Neural cell (in vitro differentiated cells): ENCODE measurements at regions not wholly inside any gene's neighbourhood (a gene's known extent, or its start where the extent isn't known, plus 50 kb on each side); places are given as distances from the start of the nearest gene placed in this dataset.
"Not testable (repeated sequence)": the region's sequence is repeated elsewhere in the genome, so short reads cannot be mapped to it uniquely, and the experiment has no call there.

ENCODE experiments used
- H2AFZ ChIP-seq: fragments of 200-600, 300-800 bp; sonication (generic), shearing (Covaris generic); 2 replicates; pipeline ENCODE4 v1.6.0; 2014; ENCODE audit warnings: low read depth, mild to moderate bottlenecking, antibody characterized with exemption, low read length, moderate library complexity
- H3F3A ChIP-seq: fragments of 200-600 bp; shearing (Covaris generic); 2 replicates; pipeline ENCODE4 v1.6.1; 2016; ENCODE audit warnings: mild to moderate bottlenecking, moderate library complexity, mixed read lengths, antibody characterized with exemption, low read length; ENCODE audit not compliant: insufficient read depth, poor library complexity, severe bottlenecking
- H3K27ac ChIP-seq: fragments of 200-600, 300-800 bp; sonication (generic), shearing (Covaris generic); 2 replicates; pipeline ENCODE4 v1.5.1; 2014; ENCODE audit warnings: mild to moderate bottlenecking, low read length, moderate library complexity
- H3K27me3 ChIP-seq: fragments of 300-800, 200-600 bp; sonication (generic), shearing (Covaris generic); 2 replicates; pipeline ENCODE4 v1.6.0; 2014; ENCODE audit warnings: mild to moderate bottlenecking, low read depth, low read length, moderate library complexity; ENCODE audit not compliant: insufficient read depth
- H3K36me3 ChIP-seq: fragments of 300-800, 200-600 bp; sonication (generic), shearing (Covaris generic); 2 replicates; pipeline ENCODE4 v1.5.1; 2014; ENCODE audit warnings: mild to moderate bottlenecking, antibody characterized with exemption, low read length, moderate library complexity; ENCODE audit not compliant: insufficient read depth
- H3K4me2 ChIP-seq: fragments of 300-800, 200-600 bp; sonication (generic), shearing (Covaris generic); 2 replicates; pipeline ENCODE4 v1.6.0; 2014; ENCODE audit warnings: mild to moderate bottlenecking, low read length
- H3K4me3 ChIP-seq: fragments of 300-800, 200-600 bp; sonication (generic), shearing (Covaris generic); 2 replicates; pipeline ENCODE4 v1.5.1; 2014; ENCODE audit warnings: mild to moderate bottlenecking, low read length, moderate library complexity
- H3K79me2 ChIP-seq: fragments of 200-600 bp; shearing (Covaris generic); replicated peaks from 2 replicates; pipeline ENCODE4 v1.6.0; 2014; ENCODE audit warnings: mild to moderate bottlenecking, low read length, moderate library complexity; ENCODE audit not compliant: insufficient read depth
- H3K9ac ChIP-seq: fragments of 300-800, 200-600 bp; sonication (generic), shearing (Covaris generic); 2 replicates; pipeline ENCODE4 v1.6.1; 2016; ENCODE audit warnings: mild to moderate bottlenecking, low read length, mixed read lengths
- H3K9me2 ChIP-seq: fragments of 200-600 bp; shearing (Covaris generic); 2 replicates; pipeline ENCODE4 v1.6.1; 2016; ENCODE audit warnings: mild to moderate bottlenecking, low read length, mixed read lengths; ENCODE audit not compliant: insufficient read depth
- H3K9me3 ChIP-seq: fragments of 200-600, 300-800 bp; sonication (generic), shearing (Covaris generic); 2 replicates; pipeline ENCODE4 v1.6.1; 2016; ENCODE audit warnings: mild to moderate bottlenecking, mixed run types, low read length, moderate library complexity, mixed read lengths
- H4K20me1 ChIP-seq: fragments of 200-600 bp; shearing (Covaris generic); 2 replicates; pipeline ENCODE4 v1.6.1; 2016; ENCODE audit warnings: mild to moderate bottlenecking, mixed run types; ENCODE audit not compliant: insufficient read depth
- MXI1 ChIP-seq: fragments of 450-650 bp; conservative IDR thresholded peaks from 2 replicates; pipeline ENCODE4 v1.6.1; 2014; ENCODE audit warnings: antibody characterized with exemption, mild to moderate bottlenecking; ENCODE audit not compliant: poor library complexity, severe bottlenecking

DNA sequence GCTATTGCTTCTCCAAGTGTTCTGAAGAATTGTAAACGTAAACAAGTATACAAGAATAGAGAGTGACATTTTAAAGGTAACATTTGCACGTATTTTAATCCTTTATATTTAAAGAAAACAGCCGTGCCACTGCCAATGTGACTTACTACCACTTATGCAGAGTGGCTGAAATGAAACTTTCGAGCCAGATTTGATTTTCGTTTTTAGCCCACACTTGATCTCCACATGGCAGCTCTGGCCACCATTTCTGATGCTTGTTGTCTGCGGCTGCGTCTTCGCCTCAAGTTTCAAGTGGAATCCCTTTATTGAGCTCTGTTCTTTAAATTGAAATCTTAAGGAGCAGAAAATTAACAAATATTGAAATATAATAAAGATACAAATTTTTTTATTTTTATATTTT is 70.0 kb downstream of the ELAPOR2 start:
- Histone ChIP-seq H3K4me3 (no peak overlapping the region), H2AFZ (no peak overlapping the region), H3K9ac (no peak overlapping the region), H3K4me2 (no peak overlapping the region), H3K27me3 (no peaks in the 10 kb centered on the region), H3K9me3 (no peaks in the 10 kb centered on the region), H3K36me3 (no peaks in the 10 kb centered on the region), H3K79me2 (peaks cover 10% of the 10 kb centered on the region), H3K27ac (no peak overlapping the region), H4K20me1 (no peaks in the 10 kb centered on the region), H3K9me2 (no peaks in the 10 kb centered on the region), H3F3A (no peaks in the 10 kb centered on the region)
- TF ChIP-seq MXI1, result no peak

DNA sequence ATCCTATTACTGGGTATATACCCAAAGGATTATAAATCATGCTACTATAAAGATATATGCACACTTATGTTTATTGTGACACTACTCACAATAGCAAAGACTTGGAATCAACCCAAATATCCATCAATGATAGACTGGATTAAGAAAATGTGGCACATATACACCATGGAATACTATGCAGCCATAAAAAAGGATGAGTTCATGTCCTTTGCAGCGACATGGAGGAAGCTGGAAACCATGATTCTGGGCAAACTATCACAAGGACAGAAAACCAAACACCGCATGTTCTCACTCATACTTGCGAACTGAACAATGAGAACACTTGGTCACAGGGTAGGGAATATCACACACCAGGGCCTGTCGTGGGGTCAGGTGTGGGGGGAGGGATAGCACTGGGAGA is 71.6 kb downstream of the ELAPOR2 start:
- H3K27ac ChIP-seq, H3K4me2 ChIP-seq, H3K9me2 ChIP-seq, H2AFZ ChIP-seq, H3K4me3 ChIP-seq, H3K36me3 ChIP-seq, H3K27me3 ChIP-seq, H3K9ac ChIP-seq, H4K20me1 ChIP-seq, H3F3A ChIP-seq, H3K9me3 ChIP-seq: not testable (repeated sequence)
- peaks cover 10% of the 10 kb centered on the region for H3K79me2 ChIP-seq

DNA sequence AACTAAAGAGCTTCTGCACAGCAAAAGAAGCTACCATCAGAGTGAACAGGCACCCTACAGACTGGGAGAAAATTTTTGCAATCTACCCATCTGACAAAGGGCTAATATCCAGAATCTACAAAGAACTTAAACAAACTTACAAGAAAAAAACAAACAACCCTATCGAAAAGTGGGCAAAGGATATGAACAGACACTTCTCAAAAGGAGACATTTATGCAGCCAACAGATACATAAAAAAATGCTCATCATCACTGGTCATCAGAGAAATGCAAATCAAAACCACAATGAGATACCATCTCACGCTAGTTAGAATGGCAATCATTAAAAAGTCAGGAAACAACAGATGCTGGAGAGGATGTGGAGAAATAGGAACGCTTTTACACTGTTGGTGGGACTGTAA is 72.1 kb downstream of the ELAPOR2 start:
- not testable (repeated sequence) for H3K9ac ChIP-seq, H3K4me2 ChIP-seq, H3K27me3 ChIP-seq, H3F3A ChIP-seq, H3K79me2 ChIP-seq, H3K9me2 ChIP-seq, H3K4me3 ChIP-seq, H3K27ac ChIP-seq, H2AFZ ChIP-seq, H4K20me1 ChIP-seq, H3K9me3 ChIP-seq, H3K36me3 ChIP-seq

DNA sequence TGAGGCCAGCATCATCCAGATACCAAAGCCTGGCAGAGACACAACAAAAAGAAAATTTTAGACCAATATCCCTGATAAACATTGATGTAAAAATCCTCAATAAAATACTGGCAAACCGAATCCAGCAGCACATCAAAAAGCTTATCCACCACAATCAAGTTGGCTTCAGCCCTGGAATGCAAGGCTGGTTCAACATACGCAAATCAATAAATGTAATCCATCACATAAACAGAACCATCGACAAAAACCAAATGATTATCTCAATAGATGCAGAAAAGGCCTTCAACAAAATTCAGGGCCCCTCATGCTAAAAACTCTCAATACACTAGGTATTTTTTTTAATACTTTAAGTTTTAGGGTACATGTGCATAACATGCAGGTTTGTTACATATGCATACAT is 74.1 kb downstream of the ELAPOR2 start:
- H3K27ac ChIP-seq, H3K9ac ChIP-seq, H3K36me3 ChIP-seq, H4K20me1 ChIP-seq, H3K79me2 ChIP-seq, H3K9me2 ChIP-seq, H3K27me3 ChIP-seq, H3K4me3 ChIP-seq, H3K4me2 ChIP-seq, H2AFZ ChIP-seq, H3F3A ChIP-seq, H3K9me3 ChIP-seq: not testable (repeated sequence)

DNA sequence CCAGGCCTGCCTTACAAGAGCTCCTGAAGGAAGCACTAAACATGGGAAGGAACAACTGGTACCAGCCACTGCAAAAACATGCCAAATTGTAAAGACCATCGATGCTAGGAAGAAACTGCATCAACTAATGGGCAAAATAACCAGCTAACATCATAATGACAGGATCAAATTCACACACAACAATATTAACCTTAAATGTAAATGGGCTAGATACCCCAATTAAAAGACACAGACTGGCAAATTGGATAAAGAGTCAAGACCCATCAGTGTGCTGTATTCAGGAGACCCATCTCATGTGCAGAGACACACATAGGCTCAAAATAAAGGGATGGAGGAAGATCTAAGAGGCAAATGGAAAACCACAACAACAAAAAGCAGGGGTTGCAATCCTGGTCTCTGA is 75.8 kb downstream of the ELAPOR2 start:
- H2AFZ ChIP-seq, H3K79me2 ChIP-seq, H3K4me2 ChIP-seq, H3K27ac ChIP-seq, H3K4me3 ChIP-seq, H3K27me3 ChIP-seq, H3K9me2 ChIP-seq, H3K9ac ChIP-seq, H3K36me3 ChIP-seq, H3F3A ChIP-seq, H3K9me3 ChIP-seq, H4K20me1 ChIP-seq: not testable (repeated sequence)

DNA sequence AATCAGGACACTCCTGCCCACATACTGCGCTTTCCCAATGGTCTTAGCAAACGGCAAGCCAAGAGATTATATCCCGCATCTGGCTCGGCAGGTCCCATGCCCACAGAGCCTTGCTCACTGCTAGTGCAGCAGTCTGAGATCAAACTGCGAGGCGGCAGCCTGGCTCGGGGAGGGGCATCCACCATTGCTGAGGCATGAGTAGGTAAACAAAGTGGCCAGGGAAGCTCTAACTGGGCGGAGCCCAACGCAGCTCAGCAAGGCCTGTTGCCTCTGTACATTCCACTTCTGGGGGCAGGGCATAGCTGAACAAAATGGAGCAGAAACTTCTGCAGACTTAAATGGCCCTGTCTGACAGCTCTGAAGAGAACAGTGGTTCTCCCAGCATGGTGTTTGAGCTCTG is 77.5 kb downstream of the ELAPOR2 start:
- not testable (repeated sequence) for H4K20me1 ChIP-seq, H3K9ac ChIP-seq, H3K36me3 ChIP-seq, H3K4me2 ChIP-seq, H2AFZ ChIP-seq, H3K9me3 ChIP-seq, H3K79me2 ChIP-seq, H3K27me3 ChIP-seq, H3K27ac ChIP-seq, H3K4me3 ChIP-seq, H3F3A ChIP-seq, H3K9me2 ChIP-seq
